ENCODE measurements at regions not wholly inside any gene's neighbourhood (a gene's known extent, or its start where the extent isn't known, plus 50 kb on each side); places are given as distances from the start of the nearest gene placed in this dataset.

DNA sequence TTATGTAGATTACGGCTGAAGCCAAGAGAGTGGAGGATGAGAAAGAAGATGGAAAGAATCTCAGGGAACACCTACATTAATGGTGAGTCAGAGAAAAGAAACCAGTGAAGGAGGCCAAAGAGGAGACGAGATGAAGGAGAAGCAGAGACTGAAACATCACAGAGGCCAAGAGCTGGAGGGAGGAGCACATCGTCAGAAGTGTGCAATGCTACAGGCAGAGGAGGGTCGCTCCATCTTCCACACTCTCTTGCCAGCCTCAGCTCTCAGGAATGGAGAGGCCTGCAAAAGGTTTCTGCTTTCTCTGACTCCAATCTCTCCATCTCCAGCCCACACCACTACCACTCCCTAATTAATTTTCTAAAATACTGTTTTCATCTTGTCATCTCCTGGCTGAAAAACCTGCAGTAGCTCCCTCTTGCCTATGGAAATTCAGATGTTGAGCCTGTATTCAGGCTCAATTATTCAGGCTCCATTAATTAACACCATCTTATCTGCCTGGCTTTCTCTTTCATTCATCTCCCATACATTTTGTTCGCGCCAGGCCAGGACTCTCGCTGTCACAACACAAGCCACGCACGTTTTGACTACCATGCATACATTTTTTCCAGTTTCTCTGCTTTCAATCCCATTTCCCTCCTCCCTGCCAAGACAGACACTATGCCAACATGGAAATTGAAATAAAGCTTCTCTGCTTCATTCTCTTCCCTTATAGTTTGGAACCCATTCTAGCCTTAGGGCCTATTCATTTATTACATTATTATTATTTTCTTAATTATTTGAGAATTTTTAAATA is 165.8 kb downstream of the INHBA start:
- no peaks in the 10 kb centered on the region for H3K27me3 ChIP-seq (ENCODE audit: control insufficient read depth, insufficient read depth, low read length)
- no peak for DNase-seq (ENCODE audit: low read depth)
- no peaks in the 10 kb centered on the region for H3K36me3 ChIP-seq (ENCODE audit: control insufficient read depth, insufficient read depth, low read length)
- H3K4me3 ChIP-seq (ENCODE audit: low read depth, low read length) = no peak overlapping the region
- TF ChIP-seq, protein P1, sequence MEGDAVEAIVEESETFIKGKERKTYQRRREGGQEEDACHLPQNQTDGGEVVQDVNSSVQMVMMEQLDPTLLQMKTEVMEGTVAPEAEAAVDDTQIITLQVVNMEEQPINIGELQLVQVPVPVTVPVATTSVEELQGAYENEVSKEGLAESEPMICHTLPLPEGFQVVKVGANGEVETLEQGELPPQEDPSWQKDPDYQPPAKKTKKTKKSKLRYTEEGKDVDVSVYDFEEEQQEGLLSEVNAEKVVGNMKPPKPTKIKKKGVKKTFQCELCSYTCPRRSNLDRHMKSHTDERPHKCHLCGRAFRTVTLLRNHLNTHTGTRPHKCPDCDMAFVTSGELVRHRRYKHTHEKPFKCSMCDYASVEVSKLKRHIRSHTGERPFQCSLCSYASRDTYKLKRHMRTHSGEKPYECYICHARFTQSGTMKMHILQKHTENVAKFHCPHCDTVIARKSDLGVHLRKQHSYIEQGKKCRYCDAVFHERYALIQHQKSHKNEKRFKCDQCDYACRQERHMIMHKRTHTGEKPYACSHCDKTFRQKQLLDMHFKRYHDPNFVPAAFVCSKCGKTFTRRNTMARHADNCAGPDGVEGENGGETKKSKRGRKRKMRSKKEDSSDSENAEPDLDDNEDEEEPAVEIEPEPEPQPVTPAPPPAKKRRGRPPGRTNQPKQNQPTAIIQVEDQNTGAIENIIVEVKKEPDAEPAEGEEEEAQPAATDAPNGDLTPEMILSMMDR (IDR thresholded peaks at IDR 0.05; ENCODE audit: insufficient read depth, low read length, poor library complexity, severe bottlenecking) = no peak

- Histone ChIP-seq H3K4me3 (ENCODE audit: low read depth, low read length) (no peak overlapping the region), H3K27me3 (ENCODE audit: control insufficient read depth, insufficient read depth, low read length) (no peaks in the 10 kb centered on the region), H3K36me3 (ENCODE audit: control insufficient read depth, insufficient read depth, low read length) (no peaks in the 10 kb centered on the region)
- TF ChIP-seq, protein P1 (IDR thresholded peaks at IDR 0.05; ENCODE audit: insufficient read depth, low read length, poor library complexity, severe bottlenecking) = no peak
- DNase-seq (ENCODE audit: low read depth) = no peak
These were observed 166.6 kb downstream of the INHBA start for GRCh38 chr7:41536122-41536872.

DNA sequence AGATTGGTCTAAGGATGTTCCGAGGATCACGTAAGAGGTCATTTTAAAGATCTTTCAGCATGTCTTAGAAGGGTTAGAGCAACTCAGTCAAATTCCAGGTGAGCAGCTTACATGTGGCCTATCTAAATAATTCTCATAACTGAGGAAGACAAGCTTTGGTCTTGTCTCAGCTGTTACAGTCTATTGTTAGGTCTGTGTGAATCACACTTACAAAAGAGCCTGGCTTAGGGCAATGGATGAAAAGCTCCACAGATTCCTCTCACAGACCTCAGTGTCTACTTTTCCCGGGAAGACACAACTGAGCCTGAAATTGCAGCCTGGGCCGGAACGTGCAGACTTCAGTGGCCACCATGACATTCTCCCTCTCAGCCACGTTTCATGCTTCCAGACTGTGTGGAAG is 173.1 kb downstream of the INHBA start:
- H3K27me3 ChIP-seq (ENCODE audit: control insufficient read depth, insufficient read depth, low read length) = no peaks in the 10 kb centered on the region
- DNase-seq (ENCODE audit: low read depth) = no peak
- no peaks in the 10 kb centered on the region for H3K36me3 ChIP-seq (ENCODE audit: control insufficient read depth, insufficient read depth, low read length)
- H3K4me3 ChIP-seq (ENCODE audit: low read depth, low read length) = no peak overlapping the region
- TF ChIP-seq, protein P1 (IDR thresholded peaks at IDR 0.05; ENCODE audit: insufficient read depth, low read length, poor library complexity, severe bottlenecking) = no peak

- H3K4me3 ChIP-seq (ENCODE audit: low read depth, low read length) = no peak overlapping the region
These were observed 178.0 kb downstream of the INHBA start for GRCh38 chr7:41524876-41525275.

DNA sequence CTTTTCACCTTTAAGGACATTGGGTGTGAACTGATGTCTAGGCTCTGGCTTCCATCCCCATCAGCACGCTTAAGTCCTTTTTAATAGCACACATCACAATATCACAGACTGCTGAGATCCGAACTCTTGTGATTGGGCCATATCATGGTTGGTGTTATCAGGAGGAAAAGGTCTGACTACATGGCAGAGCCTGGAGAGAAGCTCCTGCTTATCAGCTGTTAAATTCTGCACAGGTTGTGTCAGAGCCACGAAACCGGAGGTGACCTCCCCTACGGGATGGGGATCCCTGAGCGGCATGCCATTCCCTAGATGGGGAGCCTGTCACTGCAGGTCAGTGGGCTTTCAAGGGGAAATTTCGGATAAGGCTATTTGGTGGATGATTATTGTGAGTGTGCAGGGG is 182.4 kb downstream of the INHBA start:
- Histone ChIP-seq H3K36me3 (ENCODE audit: control insufficient read depth, insufficient read depth, low read length) (no peaks in the 10 kb centered on the region), H3K27me3 (ENCODE audit: control insufficient read depth, insufficient read depth, low read length) (no peaks in the 10 kb centered on the region), H3K4me3 (ENCODE audit: low read depth, low read length) (no peak overlapping the region)
- no peak for DNase-seq (ENCODE audit: low read depth)
- TF ChIP-seq, protein P1 (IDR thresholded peaks at IDR 0.05; ENCODE audit: insufficient read depth, low read length, poor library complexity, severe bottlenecking) = no peak

More at GRCh38 chr7:41524876-41525275, 178.0 kb downstream of the INHBA start:
- TF ChIP-seq, protein P1 (IDR thresholded peaks at IDR 0.05; ENCODE audit: insufficient read depth, low read length, poor library complexity, severe bottlenecking) = no peak
- no peak for DNase-seq (ENCODE audit: low read depth)
- Histone ChIP-seq H3K27me3 (ENCODE audit: control insufficient read depth, insufficient read depth, low read length) (no peaks in the 10 kb centered on the region), H3K36me3 (ENCODE audit: control insufficient read depth, insufficient read depth, low read length) (no peaks in the 10 kb centered on the region)

Measured in kidney epithelial cell (primary cell).